Lower lobe of right lung (tissue), 2 donors: ENCODE measurements at regions not wholly inside any gene's neighbourhood (a gene's known extent, or its start where the extent isn't known, plus 50 kb on each side); places are given as distances from the start of the nearest gene placed in this dataset.

ENCODE experiments used
- ATAC-seq, 2 donors: fragments of 200-7000 bp; cut with Tn5 transposase; one replicate each; pipeline ENCODE4 v1.9.1; 2020 to 2022; ENCODE audit warnings: mild to moderate bottlenecking in 2 of 2, moderate library complexity in 2 of 2
- DNase-seq: peaks from one replicate; pipeline ENCODE4 v3.0.0-alpha.2; 2020
- H3K27ac ChIP-seq: fragments of 200-600 bp; one replicate; pipeline ENCODE4 v1.8.0; 2022
- H3K27me3 ChIP-seq: fragments of 200-600 bp; one replicate; pipeline ENCODE4 v1.8.0; 2022; ENCODE audit warnings: low read depth
- H3K36me3 ChIP-seq: fragments of 200-600 bp; one replicate; pipeline ENCODE4 v1.8.0; 2022; ENCODE audit warnings: mild to moderate bottlenecking
- H3K4me1 ChIP-seq: fragments of 200-600 bp; one replicate; pipeline ENCODE4 v1.8.0; 2022
- H3K4me3 ChIP-seq: fragments of 200-600 bp; one replicate; pipeline ENCODE4 v1.8.0; 2022; ENCODE audit warnings: mild to moderate bottlenecking
- H3K9me3 ChIP-seq: fragments of 200-600 bp; one replicate; pipeline ENCODE4 v1.8.0; 2022
- CTCF ChIP-seq: fragments of 200-600 bp; IDR thresholded peaks from one replicate; pipeline ENCODE4 v1.8.0; 2022; ENCODE audit warnings: antibody characterized with exemption, mild to moderate bottlenecking
- intact Hi-C: fragments of 100-400 bp; cut with DNase I; formaldehyde crosslinking; loops from one replicate; pipeline ENCODE4 v1.11.0; 2022
- donor health status: DM: no; HTN: yes; CAD: no; lungs with severe emphysema.

GRCh38 chr1:91611483-91611917 is 110.8 kb downstream of the CDC7 start:
- intact Hi-C loops, result no loop called here
- Histone ChIP-seq H3K27ac (peak overlapping the region; percentile 56), H3K36me3 (no peaks in the 10 kb centered on the region), H3K27me3 (no peaks in the 10 kb centered on the region), H3K9me3 (no peaks in the 10 kb centered on the region), H3K4me3 (no peak overlapping the region), H3K4me1 (no peaks in the 10 kb centered on the region)
- DNase-seq (peak; percentile 67), ATAC-seq (peak; percentile 81 to 83)
- peak; percentile 7 for TF ChIP-seq CTCF

- Histone ChIP-seq H3K27ac (no peak overlapping the region), H3K4me1 (no peaks in the 10 kb centered on the region), H3K27me3 (no peaks in the 10 kb centered on the region), H3K9me3 (no peaks in the 10 kb centered on the region), H3K36me3 (no peaks in the 10 kb centered on the region), H3K4me3 (no peak overlapping the region)
- intact Hi-C loops, result no loop called here
- DNase-seq, result no peak
- no peak for TF ChIP-seq CTCF
- no peak for ATAC-seq
Observed at GRCh38 chr1:91613595-91613994, 112.9 kb downstream of the CDC7 start.

- ATAC-seq (no peak), DNase-seq (no peak)
- no peaks in the 10 kb centered on the region for H3K27me3 ChIP-seq
- H3K4me1 ChIP-seq, result no peaks in the 10 kb centered on the region
- H3K36me3 ChIP-seq, result no peaks in the 10 kb centered on the region
- intact Hi-C loops, result no loop called here
- H3K4me3 ChIP-seq, result no peak overlapping the region
- H3K27ac ChIP-seq, result no peak overlapping the region
- no peaks in the 10 kb centered on the region for H3K9me3 ChIP-seq
- TF ChIP-seq CTCF, result no peak
Observed at GRCh38 chr1:91616712-91617111, 116.1 kb downstream of the CDC7 start.

GRCh38 chr1:91617285-91617765 is 116.7 kb downstream of the CDC7 start:
- Histone ChIP-seq H3K27me3 (no peaks in the 10 kb centered on the region), H3K4me1 (no peaks in the 10 kb centered on the region), H3K4me3 (no peak overlapping the region), H3K27ac (no peak overlapping the region), H3K36me3 (no peaks in the 10 kb centered on the region), H3K9me3 (no peaks in the 10 kb centered on the region)
- DNase-seq (peak; percentile 55), ATAC-seq (peak; percentile 65 to 86)
- intact Hi-C loops, result no loop called here
- peak; percentile 24 for TF ChIP-seq CTCF

GRCh38 chr1:91619881-91620280 is 119.2 kb downstream of the CDC7 start:
- intact Hi-C loops, result no loop called here
- Histone ChIP-seq H3K9me3 (no peaks in the 10 kb centered on the region), H3K27ac (no peak overlapping the region), H3K36me3 (no peaks in the 10 kb centered on the region), H3K27me3 (no peaks in the 10 kb centered on the region), H3K4me3 (no peak overlapping the region), H3K4me1 (no peaks in the 10 kb centered on the region)
- ATAC-seq, result no peak
- no peak for TF ChIP-seq CTCF
- no peak for DNase-seq

GRCh38 chr1:91621360-91621759 is 120.7 kb downstream of the CDC7 start:
- DNase-seq (no peak), ATAC-seq (no peak)
- no peak for TF ChIP-seq CTCF
- no peaks in the 10 kb centered on the region for H3K4me1 ChIP-seq
- intact Hi-C loops, result no loop called here
- H3K27ac ChIP-seq, result no peak overlapping the region
- H3K4me3 ChIP-seq, result no peak overlapping the region
- H3K9me3 ChIP-seq, result no peaks in the 10 kb centered on the region
- no peaks in the 10 kb centered on the region for H3K36me3 ChIP-seq
- H3K27me3 ChIP-seq, result no peaks in the 10 kb centered on the region
